ENCODE measurements at regions not wholly inside any gene's neighbourhood (a gene's known extent, or its start where the extent isn't known, plus 50 kb on each side); places are given as distances from the start of the nearest gene placed in this dataset.
"Not testable (repeated sequence)": the region's sequence is repeated elsewhere in the genome, so short reads cannot be mapped to it uniquely, and the experiment has no call there.

- TF ChIP-seq, protein P1, sequence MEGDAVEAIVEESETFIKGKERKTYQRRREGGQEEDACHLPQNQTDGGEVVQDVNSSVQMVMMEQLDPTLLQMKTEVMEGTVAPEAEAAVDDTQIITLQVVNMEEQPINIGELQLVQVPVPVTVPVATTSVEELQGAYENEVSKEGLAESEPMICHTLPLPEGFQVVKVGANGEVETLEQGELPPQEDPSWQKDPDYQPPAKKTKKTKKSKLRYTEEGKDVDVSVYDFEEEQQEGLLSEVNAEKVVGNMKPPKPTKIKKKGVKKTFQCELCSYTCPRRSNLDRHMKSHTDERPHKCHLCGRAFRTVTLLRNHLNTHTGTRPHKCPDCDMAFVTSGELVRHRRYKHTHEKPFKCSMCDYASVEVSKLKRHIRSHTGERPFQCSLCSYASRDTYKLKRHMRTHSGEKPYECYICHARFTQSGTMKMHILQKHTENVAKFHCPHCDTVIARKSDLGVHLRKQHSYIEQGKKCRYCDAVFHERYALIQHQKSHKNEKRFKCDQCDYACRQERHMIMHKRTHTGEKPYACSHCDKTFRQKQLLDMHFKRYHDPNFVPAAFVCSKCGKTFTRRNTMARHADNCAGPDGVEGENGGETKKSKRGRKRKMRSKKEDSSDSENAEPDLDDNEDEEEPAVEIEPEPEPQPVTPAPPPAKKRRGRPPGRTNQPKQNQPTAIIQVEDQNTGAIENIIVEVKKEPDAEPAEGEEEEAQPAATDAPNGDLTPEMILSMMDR (conservative IDR thresholded peaks at IDR 0.05; ENCODE audit: low read depth, low read length), result no peak
- DNase-seq (ENCODE audit: low read depth), result no peak
These were observed 182.8 kb downstream of the SH2D4B start for GRCh38 chr10:80720549-80720948.

DNA sequence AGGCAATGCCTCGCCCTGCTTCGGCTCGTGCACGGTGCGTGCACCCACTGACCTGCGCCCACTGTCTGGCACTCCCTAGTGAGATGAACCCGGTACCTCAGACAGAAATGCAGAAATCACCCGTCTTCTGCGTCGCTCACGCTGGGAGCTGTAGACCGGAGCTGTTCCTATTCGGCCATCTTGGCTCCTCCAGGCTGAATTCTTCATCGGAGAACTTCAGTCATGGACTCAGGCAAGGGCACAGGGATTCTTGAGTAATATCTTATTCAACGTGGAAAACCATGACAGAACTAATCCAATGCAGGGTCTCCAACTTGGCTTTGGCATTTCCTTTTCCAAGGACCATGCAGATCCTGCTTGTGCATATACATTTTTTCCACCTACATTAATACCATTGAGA is 190.7 kb downstream of the SH2D4B start:
- DNase-seq (ENCODE audit: low read depth), result not testable (repeated sequence)

More at GRCh38 chr10:80720549-80720948, 182.8 kb downstream of the SH2D4B start:
- H3K4me3 ChIP-seq (ENCODE audit: low read length), result no peak overlapping the region

GRCh38 chr10:80729896-80730295 is 192.2 kb downstream of the SH2D4B start:
- TF ChIP-seq, protein P1 (conservative IDR thresholded peaks at IDR 0.05; ENCODE audit: low read depth, low read length), result no peak

More for the DNA sequence above, 190.7 kb downstream of the SH2D4B start:
- H3K4me3 ChIP-seq (ENCODE audit: low read length), result not testable (repeated sequence)

GRCh38 chr10:80730522-80730921 is 192.8 kb downstream of the SH2D4B start:
- H3K4me3 ChIP-seq (ENCODE audit: low read length), result no peak overlapping the region
- TF ChIP-seq, protein P1 (conservative IDR thresholded peaks at IDR 0.05; ENCODE audit: low read depth, low read length), result no peak
- DNase-seq (ENCODE audit: low read depth), result no peak

More at GRCh38 chr10:80729896-80730295, 192.2 kb downstream of the SH2D4B start:
- no peak for DNase-seq (ENCODE audit: low read depth)
- H3K4me3 ChIP-seq (ENCODE audit: low read length), result no peak overlapping the region

DNA sequence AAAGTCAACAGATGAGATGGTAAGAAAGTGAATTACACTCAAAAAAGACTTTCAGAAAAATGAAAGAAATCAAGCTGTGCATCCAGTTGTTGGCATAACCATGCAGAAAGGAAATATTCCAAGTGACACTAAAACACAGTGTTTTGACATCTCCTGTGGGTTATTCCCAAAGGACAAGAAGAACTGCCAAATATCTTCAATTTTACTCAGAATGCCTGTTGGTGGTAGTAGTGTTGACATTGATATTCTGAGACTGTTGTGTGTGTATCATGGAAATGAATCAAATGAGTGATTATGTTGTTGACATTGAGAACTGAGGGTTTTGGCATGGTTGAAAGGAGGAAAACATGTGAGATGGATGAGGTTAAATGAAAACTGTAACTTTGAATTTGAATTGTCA is 196.9 kb downstream of the SH2D4B start:
- DNase-seq (ENCODE audit: low read depth), result no peak
- TF ChIP-seq, protein P1 (conservative IDR thresholded peaks at IDR 0.05; ENCODE audit: low read depth, low read length), result no peak
- no peak overlapping the region for H3K4me3 ChIP-seq (ENCODE audit: low read length)

- no peak overlapping the region for H3K4me3 ChIP-seq (ENCODE audit: low read length)
- no peak for DNase-seq (ENCODE audit: low read depth)
- TF ChIP-seq, protein P1 (conservative IDR thresholded peaks at IDR 0.05; ENCODE audit: low read depth, low read length), result no peak
These were observed 199.5 kb downstream of the SH2D4B start for GRCh38 chr10:80737209-80737608.

GRCh38 chr10:80739328-80739727 is 201.6 kb downstream of the SH2D4B start:
- H3K4me3 ChIP-seq (ENCODE audit: low read length), result no peak overlapping the region
- DNase-seq (ENCODE audit: low read depth), result no peak
- TF ChIP-seq, protein P1 (conservative IDR thresholded peaks at IDR 0.05; ENCODE audit: low read depth, low read length), result no peak

Data from retinal pigment epithelial cell (primary cell).